HG03045 (cell line): ENCODE measurements at regions not wholly inside any gene's neighbourhood (a gene's known extent, or its start where the extent isn't known, plus 50 kb on each side); places are given as distances from the start of the nearest gene placed in this dataset.
"Not testable (repeated sequence)": the region's sequence is repeated elsewhere in the genome, so short reads cannot be mapped to it uniquely, and the experiment has no call there.

Experiments
- ATAC-seq: cut with Tn5 transposase; IDR thresholded peaks from one replicate; pipeline ENCODE4 v1.9.1; 2021; ENCODE audit warnings: mild to moderate bottlenecking, moderate library complexity; ENCODE audit not compliant: unreplicated experiment

DNA sequence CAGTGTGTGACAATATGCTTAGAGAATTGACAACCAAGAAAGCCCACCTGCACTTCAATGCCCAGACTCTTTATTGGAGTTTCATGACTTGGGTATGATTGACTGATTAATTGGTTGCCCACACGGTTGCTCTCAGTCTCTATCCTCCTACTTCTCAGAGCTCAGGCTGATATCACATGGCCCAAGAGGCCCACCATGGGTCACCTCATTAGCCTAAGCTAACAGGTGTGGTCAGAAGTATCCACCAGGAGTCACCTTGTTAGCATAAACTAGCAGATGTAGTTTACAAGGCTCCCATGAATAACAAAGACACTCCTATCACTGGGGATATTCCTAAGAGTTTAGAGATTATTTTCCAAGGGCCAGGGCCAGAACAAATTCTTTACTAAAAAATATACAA is 120.2 kb upstream of the MBNL1 start:
- ATAC-seq: no peak

DNA sequence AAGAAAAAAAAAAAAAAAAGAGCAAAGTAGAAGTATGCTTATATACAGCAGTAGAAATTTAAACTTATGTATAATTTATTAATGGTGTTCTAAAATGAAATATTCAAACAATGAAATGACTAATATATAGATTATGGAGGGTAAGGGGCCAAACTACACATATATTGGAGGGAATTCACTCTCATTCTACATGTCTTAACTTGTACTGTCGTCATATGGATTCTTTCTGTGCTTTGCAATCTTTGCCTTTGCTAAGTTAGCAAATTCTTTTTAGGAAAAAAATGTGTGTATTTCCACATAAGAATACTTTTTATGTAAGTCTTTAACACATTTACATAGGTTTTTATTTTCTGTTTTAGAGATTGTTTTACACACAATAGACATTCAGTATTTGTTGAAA is 118.9 kb upstream of the MBNL1 start:
- no peak for ATAC-seq

DNA sequence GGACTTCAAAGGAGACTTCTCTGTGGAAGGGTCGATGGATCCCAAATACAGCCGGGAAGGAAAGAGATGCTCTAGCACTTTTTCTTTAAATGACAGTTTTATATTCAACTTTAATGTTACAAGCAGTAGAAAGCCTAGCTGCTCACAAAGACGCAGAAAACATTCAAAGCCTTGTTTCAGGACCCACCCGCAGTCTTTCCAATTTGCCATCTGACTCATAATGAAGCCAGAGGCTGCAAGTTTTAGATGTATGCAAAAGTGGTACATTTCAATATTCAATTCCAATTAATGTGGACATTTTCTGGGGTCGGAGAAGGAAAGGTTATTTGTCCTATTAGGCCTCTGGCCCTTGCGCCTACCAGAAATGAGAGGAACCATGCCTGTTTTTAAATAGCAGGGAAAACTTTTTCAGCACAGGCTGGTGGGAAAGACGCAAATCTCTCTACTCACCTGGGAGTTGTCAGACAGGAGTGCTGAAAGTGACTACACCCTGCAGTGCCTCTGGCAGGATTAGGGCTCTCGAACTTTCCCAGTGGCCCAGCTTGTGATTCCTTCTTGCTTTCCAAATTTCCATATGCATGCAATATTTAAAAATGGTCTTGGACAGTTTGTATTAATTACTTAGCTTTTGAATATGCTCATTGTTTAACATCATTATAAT is 117.4 kb upstream of the MBNL1 start:
- no peak for ATAC-seq

DNA sequence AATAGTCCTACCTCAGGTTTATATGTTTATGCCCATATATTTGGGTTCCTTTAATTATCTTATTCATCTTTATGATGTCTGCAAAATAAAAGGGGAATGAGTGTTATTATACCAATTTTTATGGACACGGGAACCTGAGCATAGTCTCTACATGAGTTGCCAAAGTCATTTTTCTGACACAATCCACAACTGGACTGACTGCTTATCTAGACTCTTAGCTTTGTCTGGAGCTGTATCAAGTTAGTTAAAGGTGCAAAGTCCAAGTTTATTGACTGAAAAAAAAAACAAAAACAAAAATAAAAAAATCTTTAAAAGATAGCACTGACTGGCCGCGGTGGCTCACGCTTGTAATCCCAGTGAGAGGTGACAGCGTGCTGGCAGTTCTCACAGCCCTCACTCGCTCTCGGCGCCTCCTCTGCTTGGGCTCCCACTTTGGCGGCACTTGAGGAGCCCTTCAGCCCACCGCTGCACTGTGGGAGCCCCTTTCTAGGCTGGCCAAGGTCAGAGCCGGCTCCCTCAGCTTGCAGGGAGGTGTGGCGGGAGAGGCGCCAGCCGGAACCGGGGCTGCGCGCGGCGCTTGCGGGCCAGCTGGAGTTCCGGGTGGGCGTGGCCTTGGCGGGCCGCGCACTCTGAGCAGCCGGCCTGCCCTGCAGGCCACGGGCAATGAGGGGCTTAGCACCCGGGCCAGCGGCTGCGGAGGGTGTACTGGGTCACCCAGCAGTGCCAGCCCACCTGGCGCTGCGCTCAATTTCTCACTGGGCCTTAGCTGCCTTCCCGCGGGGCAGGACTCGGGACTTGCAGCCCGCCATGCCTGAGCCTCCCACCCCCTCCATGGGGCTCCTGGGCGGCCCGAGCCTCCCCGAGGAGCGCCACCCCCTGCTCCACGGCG is 116.6 kb upstream of the MBNL1 start:
- not testable (repeated sequence) for ATAC-seq

DNA sequence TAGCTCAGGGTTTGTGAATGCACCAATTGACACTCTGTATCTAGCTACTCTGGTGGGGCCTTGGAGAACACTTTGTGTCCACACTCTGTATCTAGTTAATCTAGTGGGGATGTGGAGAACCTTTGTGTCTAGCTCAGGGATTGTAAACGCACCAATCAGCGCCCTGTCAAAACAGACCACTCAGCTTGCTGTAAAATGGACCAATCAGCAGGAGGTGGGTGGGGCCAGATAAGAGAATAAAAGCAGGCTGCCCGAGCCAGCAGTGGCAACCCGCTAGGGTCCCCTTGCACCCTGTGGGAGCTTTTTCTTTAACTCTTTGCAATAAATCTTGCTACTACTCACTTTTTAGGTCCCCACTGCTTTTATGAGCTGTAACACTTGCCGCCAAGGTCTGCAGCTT is 115.6 kb upstream of the MBNL1 start:
- not testable (repeated sequence) for ATAC-seq

DNA sequence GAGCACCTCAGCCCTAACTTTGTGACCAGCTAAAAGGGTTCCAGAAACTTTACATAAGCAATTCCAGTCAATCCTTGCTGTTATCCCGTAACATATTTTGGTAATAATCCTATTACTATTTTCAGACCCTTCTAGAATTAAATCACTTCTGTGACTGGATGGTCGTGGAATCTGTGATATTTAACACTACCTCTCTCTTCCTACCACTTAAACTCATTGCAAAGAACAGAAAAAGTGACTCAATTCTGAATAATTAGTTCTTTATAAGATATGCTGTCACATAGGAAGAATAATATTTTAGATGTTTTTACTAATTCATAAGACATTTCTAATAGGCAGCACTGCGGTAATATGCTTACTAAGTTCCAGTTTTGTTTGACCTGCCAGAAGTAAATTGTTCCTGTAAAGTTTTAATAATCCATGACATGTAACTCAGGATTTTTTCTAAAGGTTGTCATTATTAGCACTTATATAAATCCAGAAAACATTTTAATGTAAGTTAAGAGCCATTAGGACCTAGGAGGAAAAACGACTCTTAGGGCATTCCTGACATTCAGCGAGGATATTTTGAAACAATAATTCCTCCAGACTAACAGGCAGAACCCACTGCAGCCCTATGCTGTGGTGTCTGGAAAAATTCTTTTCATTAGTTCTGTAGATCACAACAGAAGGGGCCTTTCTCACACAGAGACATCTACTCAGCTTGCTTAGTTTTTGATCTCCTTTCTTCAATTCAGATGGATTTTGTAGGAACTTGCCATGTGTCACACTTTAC is 113.3 kb upstream of the MBNL1 start:
- ATAC-seq: no peak

DNA sequence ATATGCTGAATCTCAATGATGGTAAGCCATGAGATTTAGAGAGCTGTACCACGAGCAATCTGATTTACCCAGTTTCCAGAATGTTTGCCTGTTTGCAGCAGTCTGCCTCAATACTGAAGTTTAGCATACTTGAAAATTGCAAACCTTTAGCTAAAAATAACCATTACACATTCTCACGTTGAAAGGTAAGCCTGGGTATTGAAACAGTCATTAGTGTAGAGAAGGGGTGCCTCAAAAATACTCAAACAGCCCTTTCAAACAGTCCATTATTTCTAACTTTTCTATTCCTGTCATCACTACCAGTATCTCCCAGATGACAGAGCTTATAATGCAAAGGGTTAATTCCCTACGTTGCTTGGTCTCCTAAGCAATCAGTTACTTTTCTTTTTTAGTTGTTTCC is 111.8 kb upstream of the MBNL1 start:
- ATAC-seq: no peak

DNA sequence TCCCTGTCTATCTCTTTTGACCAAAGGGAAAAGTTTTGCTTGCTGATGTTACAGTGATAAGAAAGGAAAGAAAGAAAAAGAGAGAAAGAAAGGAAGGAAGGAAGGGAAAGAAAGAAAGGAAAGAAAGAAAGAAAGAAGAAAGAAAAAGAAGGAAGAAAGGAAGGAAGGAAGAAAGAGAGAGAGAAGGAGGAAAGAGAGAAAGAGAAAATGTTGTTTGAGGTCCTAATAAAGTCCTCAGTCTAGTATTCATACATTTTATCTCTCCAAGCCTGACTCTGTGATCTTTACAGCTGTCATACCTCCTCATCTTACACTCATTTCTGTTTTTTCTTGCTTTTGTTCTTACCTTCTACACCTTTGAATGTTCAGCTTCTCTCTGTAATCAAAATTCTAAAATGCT is 111.4 kb upstream of the MBNL1 start:
- no peak for ATAC-seq

DNA sequence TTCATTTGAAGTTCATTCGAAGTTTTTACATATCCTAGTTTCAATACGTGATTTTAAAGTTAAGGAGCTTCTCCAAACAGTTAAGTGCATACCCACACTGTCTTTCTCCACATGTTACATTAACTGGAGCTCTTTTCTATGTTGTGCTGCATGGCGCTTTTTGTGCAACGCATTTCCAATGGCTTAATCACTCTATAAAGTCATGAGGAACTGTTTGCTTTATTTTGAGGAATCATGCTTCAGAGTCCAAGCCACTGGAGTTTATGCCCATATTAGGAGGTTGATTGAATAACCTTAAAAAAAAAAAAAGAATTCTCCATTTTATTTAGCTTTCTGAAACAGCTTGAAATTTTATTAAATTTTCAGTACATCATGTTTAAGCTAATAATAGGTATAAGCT is 109.4 kb upstream of the MBNL1 start:
- ATAC-seq: no peak

DNA sequence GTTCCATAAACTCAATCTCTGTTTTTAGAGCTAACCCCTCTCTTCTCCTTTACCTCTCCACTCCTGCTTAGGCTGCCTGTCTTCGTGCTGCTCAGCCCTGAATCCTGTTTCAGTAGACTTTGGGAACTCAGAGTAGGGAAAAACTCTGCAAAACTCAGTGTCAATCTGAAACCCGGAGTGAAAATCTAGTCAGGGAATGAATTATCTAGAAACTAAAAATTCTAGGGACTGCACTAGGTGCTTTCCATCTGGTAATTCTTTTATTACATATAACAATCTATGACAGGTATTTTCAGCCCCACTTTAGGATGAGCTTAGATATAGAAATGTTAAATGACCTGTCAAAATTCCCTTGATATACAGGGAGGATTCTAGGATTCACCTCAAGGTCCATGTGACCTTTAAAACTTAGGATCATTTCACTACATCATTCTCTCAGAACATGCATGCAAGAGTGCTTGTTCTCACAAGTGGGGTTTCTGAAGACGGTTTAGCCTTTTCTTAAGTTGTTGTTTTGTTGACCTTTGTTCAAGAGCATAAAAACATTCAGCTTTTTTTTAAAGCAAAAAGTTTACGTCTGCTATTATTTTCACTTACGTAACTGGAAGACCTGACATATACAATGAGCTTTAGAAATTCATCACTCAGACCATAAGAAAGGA is 108.2 kb upstream of the MBNL1 start:
- no peak for ATAC-seq

DNA sequence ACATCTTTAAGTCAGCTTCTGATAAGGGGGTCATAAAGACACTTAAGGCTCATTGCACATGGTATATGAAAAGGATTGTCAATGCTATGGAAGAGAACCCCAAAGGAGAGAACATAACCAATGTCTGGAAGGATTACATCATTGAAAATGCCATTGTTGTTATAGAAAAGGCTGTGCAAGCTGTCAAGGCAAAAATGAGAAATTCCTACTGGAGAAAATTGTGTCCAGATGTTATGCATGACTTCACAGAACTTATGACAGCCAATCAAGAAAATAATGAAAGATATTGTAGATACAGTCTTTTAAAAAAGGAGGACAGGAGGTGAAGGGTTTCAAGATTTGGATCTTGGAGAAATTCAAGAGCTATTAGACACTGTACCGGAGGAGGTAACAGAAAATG is 96.3 kb upstream of the MBNL1 start:
- no peak for ATAC-seq

DNA sequence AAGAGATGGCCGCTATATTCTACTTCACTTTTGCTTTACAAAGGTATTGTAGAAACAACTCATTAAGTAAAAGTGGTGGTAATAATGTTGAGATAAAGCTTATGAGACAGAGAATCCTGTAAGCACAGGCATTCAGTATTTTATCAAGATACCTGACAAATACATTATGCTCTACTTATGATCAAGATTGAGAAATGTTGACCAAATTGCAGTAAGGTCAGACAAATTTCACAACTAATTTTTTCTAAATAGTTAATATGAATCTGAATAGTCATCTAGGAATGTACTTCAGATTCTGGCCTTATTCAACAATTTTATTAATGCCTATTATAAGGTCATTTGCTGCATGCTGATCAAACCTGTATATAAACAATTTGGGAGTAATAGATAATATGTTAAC is 95.1 kb upstream of the MBNL1 start:
- ATAC-seq: no peak

DNA sequence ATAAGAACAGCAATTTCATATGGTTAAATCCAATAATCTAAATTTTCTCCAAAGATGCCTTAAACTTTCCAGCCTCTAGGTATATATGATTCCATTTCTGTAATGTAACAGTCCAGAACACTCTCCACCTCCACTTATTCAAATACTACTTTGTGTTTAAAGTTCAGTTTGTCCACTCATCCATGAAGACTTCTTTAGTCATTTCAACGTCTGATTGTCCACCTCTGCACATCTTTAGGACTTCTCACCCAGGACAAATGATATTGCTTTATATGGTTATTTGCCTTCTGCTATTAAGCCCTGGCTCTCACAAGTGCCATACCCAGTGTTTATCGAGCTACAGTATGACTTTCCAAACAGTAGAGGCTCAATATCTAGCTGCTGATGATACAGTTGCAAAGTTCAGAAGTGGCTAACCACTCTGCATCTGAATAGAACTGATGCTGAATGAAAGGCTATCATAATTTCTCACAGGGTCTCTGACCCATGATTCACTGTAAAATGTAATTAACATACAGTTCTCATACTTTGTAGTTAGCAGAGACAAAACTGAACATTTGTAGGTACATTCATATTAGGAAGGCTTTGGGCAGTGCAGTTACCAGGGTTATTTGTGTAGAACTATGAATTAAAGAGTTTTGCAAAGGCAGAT is 93.7 kb upstream of the MBNL1 start:
- ATAC-seq: no peak

DNA sequence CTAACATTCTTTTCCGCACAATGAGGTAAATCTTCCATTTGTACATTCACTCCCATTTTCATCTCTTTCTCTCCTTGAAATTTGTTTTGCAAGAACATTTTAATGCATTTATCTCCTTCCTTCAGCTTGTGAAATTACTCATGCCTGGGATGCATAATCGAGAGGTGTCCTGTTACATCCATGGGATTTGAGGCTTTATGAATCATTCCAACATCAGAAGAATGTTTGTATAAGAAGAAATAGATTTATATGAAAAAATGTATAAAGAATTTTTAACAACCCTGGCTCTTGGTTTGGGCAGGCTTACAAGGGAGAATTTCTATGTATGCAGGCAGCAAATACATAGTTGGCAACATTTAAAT is 93.2 kb upstream of the MBNL1 start:
- no peak for ATAC-seq

DNA sequence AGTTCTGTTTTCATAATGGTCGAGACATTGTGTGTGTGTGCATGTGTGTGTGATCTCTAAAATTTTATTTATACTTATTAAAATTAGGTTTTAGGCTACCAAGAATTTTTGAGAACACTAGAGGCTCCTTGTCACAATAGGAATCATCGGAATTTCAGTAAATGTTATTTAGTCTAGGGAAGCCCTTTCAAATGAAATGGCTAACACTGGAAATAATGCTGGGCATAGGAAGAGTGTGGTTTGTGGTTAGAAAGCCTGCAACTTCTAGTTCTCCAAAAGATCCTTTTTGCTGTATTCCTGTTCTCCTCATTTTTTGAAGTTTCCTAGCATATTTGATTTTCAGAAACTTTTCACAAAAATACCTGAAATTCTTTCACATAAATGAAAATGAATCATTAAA is 92.5 kb upstream of the MBNL1 start:
- ATAC-seq: no peak

DNA sequence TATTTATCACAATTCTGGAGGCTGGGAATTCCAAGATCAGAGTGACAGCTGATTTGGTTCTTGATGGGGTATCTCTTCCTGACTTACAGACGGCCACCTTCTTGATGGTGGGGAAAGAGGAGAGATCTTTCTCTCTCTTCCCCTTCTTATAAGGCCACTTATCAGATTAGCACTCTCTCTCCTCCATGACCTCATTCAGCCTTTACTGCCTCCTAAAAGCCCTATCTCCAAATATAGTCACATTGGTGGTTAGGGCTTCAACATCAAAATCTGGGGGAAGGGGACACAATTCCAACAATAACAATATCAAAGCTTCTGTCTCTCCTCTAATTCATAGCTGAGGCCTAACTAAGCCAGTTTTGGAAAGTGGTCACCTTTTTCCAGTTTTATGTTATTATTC is 91.7 kb upstream of the MBNL1 start:
- no peak for ATAC-seq

DNA sequence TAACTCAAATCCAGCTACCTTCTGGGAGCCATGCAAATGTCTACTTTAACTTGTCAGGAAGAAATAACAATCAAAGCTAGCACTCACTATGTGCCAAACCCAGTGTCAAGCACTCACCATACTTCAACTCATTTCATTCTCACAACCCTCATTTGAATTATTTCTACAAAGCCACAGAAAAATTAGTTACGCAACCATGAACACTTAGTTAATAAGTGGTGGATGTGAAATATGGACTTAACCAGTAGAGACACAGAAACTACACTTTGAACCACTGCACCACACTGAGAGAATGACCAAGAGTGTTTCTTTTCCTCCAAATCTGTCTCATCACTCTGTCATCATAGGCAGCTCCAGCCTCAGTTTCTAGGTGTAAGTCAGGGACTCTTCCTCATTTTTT is 91.0 kb upstream of the MBNL1 start:
- peak; percentile 77 for ATAC-seq

DNA sequence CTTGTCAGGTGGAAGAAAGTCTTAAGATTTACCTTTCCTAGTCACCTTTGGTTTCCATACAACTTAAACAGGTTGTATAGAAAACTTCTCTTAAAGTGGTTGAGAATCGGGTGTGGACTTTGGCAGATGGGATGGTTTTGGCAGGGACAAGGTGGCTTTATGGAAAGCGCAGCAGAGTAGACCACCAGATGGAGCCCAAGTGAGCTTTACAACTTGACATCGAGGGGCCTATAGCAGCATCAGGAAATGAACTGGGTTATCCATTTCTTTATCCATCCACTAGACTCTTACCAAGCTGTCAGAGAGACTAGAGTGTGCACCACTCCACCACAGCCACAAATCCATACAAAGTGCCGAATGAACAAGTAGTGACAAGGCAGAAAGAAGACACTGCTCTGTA is 85.3 kb upstream of the MBNL1 start:
- ATAC-seq: peak; percentile 59

DNA sequence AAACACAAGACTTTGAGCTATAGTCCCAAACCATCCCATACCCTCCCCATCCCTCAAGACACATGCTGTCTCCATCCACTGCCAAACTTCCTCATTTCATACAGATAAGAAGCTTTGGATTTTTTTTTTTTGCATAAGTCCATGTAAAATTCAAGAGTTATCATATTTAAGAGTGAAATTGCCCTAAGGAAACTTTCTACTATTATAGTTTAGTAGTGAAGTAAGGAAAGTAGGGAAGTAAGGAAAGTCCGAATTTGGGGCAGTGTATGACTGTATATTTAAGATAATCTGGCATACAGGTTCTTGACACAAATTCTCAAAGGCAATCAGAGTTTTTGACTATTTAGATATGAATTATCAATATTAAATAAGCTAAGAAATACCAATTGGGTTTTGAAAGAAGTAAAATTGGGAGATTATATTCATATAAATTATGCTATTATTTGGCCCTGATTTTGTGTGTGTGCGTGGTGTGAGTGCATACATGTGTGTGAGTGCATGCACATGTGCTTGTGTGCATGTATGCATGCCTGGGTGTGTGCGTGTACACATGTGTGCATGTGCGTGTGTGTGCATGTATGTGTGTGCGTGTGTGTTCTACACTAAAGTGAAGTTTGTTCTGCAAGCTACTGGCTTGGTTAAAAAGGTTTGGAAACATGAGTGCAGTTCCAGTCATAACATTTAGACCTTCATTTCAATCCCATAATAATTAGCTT is 83.6 kb upstream of the MBNL1 start:
- no peak for ATAC-seq
